Pancreas (tissue), 10 donors: ENCODE measurements at regions not wholly inside any gene's neighbourhood (a gene's known extent, or its start where the extent isn't known, plus 50 kb on each side); places are given as distances from the start of the nearest gene placed in this dataset.

Source experiments
- ATAC-seq, 4 donors: fragments of 200-7000 bp; cut with Tn5 transposase; one replicate each; pipeline versions ENCODE4 v1.8.0 to v1.9.1; 2020; ENCODE audit warnings: mild to moderate bottlenecking in 4 of 4, moderate library complexity in 4 of 4
- DNase-seq, 6 donors: peaks; one replicate each; pipeline ENCODE4 v3.0.0-alpha.2; 2020
- FAIRE-seq: peaks from 2 replicates; lab custom pipeline; 2012; peaks lifted over from hg19 to GRCh38; lab: Jason Lieb, UNC
- H3K27ac ChIP-seq, 4 donors: fragments of 200-600 bp; sonication (generic); 1 replicate in 3 of 4; 2 replicates in 1 of 4; pipeline versions ENCODE4 v1.5.0 to v1.8.0; 2020
- H3K27me3 ChIP-seq, 4 donors: fragments of 200-600 bp; one replicate each; pipeline ENCODE4 v1.8.0; 2021
- H3K36me3 ChIP-seq, 3 donors: fragments of 200-600 bp; sonication (generic) in 1 of 3; one replicate each; pipeline versions ENCODE4 v1.5.0 to v1.8.0; 2020 to 2021
- H3K4me1 ChIP-seq, 3 donors: fragments of 200-600 bp; one replicate each; pipeline ENCODE4 v1.8.0; 2021
- H3K4me3 ChIP-seq, 4 donors: fragments of 200-600 bp; sonication (generic) in 2 of 4; one replicate each; pipeline versions ENCODE4 v1.5.0 to v1.8.0; 2020 to 2021
- H3K9me3 ChIP-seq, 4 donors: fragments of 200-600 bp; one replicate each; pipeline ENCODE4 v1.8.0; 2021
- WGBS, 2 donors: extraction: QIAGEN DNeasy Blood & Tissue Kit; methylation state at CpG; one replicate each; pipeline ENCODE4 v1.1.7; 2013; 5-methylcytosine and 5-hydroxymethylcytosine counted together
- intact Hi-C, 3 donors: fragments of 100-400 bp; cut with DNase I; formaldehyde crosslinking; loops; one replicate each; pipeline versions ENCODE4 v1.11.1 to v1.14.2; 2022
- TF ChIP-seq, protein P1 (sequence below), 4 donors: fragments of 200-600 bp; sonication (generic) in 3 of 4; IDR thresholded peaks; one replicate each; pipeline versions ENCODE4 v1.5.0 to v1.8.0; 2021; ENCODE audit warnings: antibody characterized with exemption in 4 of 4
- donor health status: healthy with polysubstance abuse.
- donor health status: DM: no; HTN: no; CAD: no; lungs with moderate emphysema.
- donor health status: DM: no; HTN: no; CAD: no.
- donor health status: control.
- donor health status: control.
- donor health status: Bipolar disorder and iron deficiency.
- donor health status: DM: yes; HTN: yes; CAD: no.
- donor health status: DM: no; HTN: no; CAD: no.
- donor health status: DM: no; HTN: no; CAD: no.
- donor health status: DM: yes; HTN: yes; CAD: no.

DNA sequence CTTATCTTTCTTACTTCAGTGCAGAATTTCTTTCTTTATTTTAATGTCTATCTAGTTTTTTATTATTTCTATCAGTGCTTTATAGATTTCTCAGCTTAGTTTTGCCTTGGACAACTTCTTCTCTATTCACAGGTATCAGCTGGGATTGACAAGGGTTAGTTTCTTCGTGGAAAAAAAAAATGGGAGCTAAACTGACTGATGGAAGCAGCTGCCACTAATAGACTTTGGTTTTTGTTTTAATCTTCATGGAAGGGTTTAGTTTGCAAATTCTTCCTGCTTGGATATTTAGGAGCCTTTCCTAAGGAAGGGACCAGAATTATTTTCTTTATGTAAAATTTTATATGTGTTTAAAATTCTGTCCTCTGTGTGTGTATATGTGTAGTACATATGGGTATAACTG is 306.1 kb upstream of the FMN2 start:
- Histone ChIP-seq H3K36me3 (no peaks in the 10 kb centered on the region), H3K9me3 (no peaks in the 10 kb centered on the region), H3K27me3 (no peaks in the 10 kb centered on the region), H3K4me3 (no peak overlapping the region), H3K27ac (no peak overlapping the region), H3K4me1 (no peaks in the 10 kb centered on the region)
- 65 to 67% methylated on average over 1 of the region's 1 CpG for WGBS, 2 donors
- intact Hi-C loops = no loop called here
- FAIRE-seq (no peak), DNase-seq (no peak), ATAC-seq (no peak)
- TF ChIP-seq, protein P1, sequence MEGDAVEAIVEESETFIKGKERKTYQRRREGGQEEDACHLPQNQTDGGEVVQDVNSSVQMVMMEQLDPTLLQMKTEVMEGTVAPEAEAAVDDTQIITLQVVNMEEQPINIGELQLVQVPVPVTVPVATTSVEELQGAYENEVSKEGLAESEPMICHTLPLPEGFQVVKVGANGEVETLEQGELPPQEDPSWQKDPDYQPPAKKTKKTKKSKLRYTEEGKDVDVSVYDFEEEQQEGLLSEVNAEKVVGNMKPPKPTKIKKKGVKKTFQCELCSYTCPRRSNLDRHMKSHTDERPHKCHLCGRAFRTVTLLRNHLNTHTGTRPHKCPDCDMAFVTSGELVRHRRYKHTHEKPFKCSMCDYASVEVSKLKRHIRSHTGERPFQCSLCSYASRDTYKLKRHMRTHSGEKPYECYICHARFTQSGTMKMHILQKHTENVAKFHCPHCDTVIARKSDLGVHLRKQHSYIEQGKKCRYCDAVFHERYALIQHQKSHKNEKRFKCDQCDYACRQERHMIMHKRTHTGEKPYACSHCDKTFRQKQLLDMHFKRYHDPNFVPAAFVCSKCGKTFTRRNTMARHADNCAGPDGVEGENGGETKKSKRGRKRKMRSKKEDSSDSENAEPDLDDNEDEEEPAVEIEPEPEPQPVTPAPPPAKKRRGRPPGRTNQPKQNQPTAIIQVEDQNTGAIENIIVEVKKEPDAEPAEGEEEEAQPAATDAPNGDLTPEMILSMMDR (IDR thresholded peaks at IDR 0.05) = no peak

DNA sequence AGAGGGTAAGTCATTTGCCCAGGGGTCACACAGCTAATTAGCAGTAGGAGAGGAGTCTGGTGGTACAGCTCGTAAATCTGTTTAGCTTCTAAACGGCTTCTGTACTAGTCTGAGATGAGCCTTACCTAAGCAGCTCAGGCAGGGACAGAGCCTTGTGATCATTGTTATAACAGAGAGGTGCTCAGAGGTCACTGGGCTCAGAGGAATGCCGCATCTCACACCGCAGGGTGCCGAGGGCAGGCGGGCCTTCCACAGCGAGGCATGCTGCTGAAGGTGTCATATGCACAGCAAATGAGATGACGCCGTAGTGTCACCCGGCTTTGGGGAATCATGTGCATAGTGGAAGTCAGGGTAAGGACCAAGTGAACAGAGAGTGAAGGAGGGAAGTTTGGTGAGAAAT is 305.2 kb upstream of the FMN2 start:
- Histone ChIP-seq H3K27ac (no peak overlapping the region), H3K4me1 (no peaks in the 10 kb centered on the region), H3K27me3 (no peaks in the 10 kb centered on the region), H3K4me3 (no peak overlapping the region), H3K36me3 (no peaks in the 10 kb centered on the region), H3K9me3 (no peaks in the 10 kb centered on the region)
- DNase-seq = no peak
- FAIRE-seq = no peak
- no peak for ATAC-seq
- intact Hi-C loops = no loop called here
- WGBS, 2 donors = 87 to 88% methylated on average over 10 of the region's 10 CpGs
- TF ChIP-seq, protein P1 (IDR thresholded peaks at IDR 0.05) = no peak

DNA sequence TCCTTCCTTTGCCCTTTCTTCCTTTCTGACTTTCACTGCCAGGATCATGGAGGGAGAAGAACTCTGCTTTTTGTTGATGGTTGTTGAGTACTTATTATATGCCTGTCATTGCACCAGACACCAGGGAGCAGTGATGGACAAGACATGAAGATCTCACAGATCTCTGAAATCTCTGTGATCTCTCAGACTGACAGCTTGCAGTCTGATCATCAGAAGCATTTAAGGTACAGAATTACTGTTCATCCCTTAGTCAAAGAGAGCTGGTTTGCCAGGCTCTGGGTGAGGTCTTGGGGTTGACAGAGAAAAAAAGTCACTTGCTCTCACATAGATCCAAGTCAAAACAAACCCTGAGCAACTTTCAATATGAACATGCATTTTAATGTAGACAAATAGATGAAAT is 299.5 kb upstream of the FMN2 start:
- no peaks in the 10 kb centered on the region for H3K9me3 ChIP-seq
- FAIRE-seq (no peak), ATAC-seq (no peak), DNase-seq (no peak)
- intact Hi-C loops = no loop called here
- TF ChIP-seq, protein P1 (IDR thresholded peaks at IDR 0.05) = no peak
- H3K36me3 ChIP-seq = no peaks in the 10 kb centered on the region
- H3K27ac ChIP-seq = no peak overlapping the region
- no peaks in the 10 kb centered on the region for H3K4me1 ChIP-seq
- H3K4me3 ChIP-seq = no peak overlapping the region
- H3K27me3 ChIP-seq = no peaks in the 10 kb centered on the region

DNA sequence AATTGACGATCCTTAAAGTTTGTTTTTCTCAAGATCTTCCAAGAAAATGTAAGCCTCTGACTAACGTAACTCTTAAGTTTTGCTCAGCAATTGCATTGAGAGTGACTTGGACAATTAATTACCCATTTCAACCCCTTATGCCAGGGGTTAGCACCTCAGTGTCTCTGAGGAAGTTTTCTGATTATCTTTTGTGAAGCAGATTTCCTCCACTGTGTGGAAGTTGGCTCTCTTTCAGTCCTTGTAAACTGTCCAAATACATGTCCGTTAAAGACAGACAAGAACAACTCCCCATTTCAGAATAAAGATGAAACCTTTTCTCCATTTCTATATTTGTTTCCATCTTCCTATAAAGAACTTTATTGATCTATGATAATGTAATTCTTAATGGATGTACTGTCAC is 296.4 kb upstream of the FMN2 start:
- Histone ChIP-seq H3K4me1 (no peaks in the 10 kb centered on the region), H3K9me3 (no peaks in the 10 kb centered on the region), H3K36me3 (no peaks in the 10 kb centered on the region), H3K27ac (no peak overlapping the region), H3K27me3 (no peaks in the 10 kb centered on the region), H3K4me3 (no peak overlapping the region)
- FAIRE-seq (no peak), ATAC-seq (no peak), DNase-seq (no peak)
- TF ChIP-seq, protein P1 (IDR thresholded peaks at IDR 0.05) = no peak
- WGBS, 2 donors = 66 to 71% methylated on average over 3 of the region's 3 CpGs
- intact Hi-C loops = no loop called here

DNA sequence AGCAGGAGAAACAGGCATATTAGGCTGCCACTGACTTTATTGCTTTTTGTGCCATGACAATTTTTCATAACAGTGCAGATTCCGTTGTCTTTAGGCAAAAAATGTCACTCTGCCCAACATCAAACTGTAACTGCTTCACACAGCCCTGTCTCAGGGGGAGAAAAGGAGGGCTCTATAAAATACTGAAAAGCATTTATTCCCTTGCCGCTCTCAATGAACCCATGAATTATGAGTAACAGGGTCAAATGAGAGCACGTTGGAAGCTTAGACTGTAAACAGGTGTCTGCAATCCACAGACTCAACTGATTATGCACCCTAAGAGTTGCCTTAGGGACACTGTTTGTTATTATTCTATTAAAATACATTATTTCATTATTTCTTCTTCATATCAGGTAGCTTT is 292.1 kb upstream of the FMN2 start:
- DNase-seq = no peak
- TF ChIP-seq, protein P1 (IDR thresholded peaks at IDR 0.05) = no peak
- 93 to 94% methylated on average over 3 of the region's 3 CpGs for WGBS, 2 donors
- FAIRE-seq = no peak
- no peaks in the 10 kb centered on the region for H3K4me1 ChIP-seq
- H3K9me3 ChIP-seq = no peaks in the 10 kb centered on the region
- H3K27ac ChIP-seq = no peak overlapping the region
- no peak overlapping the region for H3K4me3 ChIP-seq
- H3K27me3 ChIP-seq = no peaks in the 10 kb centered on the region
- H3K36me3 ChIP-seq = no peaks in the 10 kb centered on the region
- no peak for ATAC-seq
- intact Hi-C loops = no loop called here
